ENCODE measurements at regions not wholly inside any gene's neighbourhood (a gene's known extent, or its start where the extent isn't known, plus 50 kb on each side); places are given as distances from the start of the nearest gene placed in this dataset.
A peak's percentile ranks its signal among the peaks of the same experiment; 100 is the strongest.

GRCh38 chr10:83166344-83166743 is 973.0 kb upstream of the GHITM start:
- DNase-seq, result peak; percentile 48

DNA sequence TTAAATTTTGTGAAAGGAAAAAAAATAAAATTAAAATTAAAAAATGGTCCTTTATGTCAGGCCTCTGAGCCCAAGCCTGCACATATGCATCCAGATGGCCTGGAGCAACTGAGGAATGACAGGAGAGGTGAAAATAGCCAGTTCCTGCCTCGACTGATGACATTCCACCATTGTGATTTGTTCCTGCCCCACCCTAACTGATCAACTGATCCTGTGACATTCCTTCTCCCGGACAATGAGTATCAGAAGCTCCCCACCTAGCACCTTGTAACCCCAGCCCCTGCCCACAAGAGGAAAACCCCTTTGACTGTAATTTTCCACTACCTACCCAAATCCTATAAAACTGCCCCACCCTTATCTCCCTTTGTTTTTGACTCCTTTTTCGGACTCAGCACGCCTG is 972.2 kb upstream of the GHITM start:
- DNase-seq, result no peak

DNA sequence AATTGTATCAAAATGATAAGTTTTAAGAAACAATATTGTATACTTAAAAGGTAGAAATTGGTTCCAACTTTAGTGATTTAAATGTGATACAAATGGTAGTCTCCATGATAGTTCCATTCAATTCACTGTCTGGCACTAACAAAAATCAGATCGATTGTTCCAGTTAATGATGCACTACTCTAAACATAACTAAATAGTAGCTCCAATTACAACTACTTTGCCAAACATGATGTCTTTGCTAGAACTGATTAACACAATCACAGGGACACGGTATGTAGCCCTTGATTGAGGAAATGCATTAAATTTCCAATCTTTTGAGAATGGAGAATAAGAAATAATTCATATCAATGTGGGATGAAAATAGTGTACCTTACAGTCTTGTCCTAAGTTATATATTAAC is 962.4 kb upstream of the GHITM start:
- DNase-seq, result no peak

- DNase-seq, result no peak
Measured at GRCh38 chr10:83178526-83178925, 960.8 kb upstream of the GHITM start.

DNA sequence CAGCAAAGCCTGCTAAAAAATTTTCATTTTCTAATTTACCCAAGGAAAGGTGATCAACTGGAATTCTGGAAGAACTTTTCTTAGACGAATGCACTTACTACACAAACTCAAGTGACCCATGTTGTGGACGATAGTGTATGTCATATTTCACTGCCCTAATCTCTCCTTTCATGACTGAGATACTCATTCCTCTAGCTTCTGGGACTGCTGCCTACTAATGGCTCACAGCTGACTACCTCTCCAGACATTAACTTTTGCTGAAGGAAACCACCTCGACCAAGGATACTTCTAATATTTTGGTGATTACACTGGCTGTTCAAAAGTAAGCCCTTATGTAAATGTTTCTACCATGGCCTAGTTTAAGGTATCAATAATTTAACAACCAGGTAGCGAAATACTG is 959.9 kb upstream of the GHITM start:
- DNase-seq, result no peak

GRCh38 chr10:83182076-83182475 is 957.2 kb upstream of the GHITM start:
- no peak for DNase-seq

DNA sequence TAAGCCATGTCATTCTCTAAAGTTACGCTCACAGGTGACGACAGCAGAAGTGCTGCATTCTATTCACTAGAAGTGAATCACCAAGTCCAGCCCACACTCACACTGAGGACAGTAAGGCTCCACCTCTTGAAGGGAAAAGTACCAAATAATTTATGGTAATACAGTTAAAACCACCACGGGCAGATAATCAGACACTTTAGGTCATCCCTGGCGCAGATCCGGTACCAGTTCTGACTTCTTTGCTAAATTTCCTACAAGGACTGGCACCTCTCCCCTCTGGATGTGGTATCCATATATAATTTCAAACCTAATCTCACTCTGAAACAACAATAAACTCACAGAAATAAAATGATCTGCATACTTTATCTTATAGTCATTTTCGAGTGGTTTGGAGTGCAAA is 954.7 kb upstream of the GHITM start:
- DNase-seq, result no peak

GRCh38 chr10:83190614-83191013 is 948.7 kb upstream of the GHITM start:
- no peak for DNase-seq

DNA sequence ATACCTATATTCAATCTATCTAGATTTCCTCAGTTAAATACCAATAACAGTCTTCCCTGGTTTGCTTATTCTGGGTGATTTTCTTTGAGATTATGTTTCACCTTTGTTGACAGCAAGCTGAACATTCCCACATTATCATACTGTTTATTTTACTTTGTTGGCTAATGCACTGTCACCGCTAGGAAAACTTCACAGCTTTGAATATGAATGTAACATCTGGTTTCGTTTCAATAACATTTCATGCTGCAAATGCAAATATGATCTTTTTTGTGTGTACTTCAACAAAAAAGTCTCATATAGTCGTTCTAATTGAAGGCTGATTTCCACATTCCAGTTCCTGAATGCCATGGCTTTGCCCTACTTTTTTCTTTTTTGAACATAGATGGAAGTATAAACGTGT is 946.3 kb upstream of the GHITM start:
- DNase-seq, result no peak

DNA sequence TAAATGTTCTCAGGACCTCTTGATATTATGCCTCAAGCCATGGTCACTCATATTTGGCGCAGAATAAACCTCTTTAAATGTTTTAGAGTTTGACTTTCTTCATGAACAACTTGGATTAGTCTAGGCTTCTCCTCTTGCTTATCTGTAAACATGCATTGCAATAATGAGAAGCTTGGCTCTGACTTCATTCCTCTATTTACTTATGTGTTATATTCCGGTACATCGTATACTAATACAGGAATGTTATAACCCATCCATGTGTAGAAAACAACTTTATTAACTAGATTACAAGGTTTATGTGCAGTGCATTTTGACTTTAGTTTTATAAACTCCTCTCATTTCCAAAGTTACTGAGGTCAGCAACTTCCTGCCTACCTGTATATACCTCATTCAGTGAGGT is 944.3 kb upstream of the GHITM start:
- no peak for DNase-seq

- no peak for DNase-seq
Measured at GRCh38 chr10:83199374-83199773, 939.9 kb upstream of the GHITM start.

DNA sequence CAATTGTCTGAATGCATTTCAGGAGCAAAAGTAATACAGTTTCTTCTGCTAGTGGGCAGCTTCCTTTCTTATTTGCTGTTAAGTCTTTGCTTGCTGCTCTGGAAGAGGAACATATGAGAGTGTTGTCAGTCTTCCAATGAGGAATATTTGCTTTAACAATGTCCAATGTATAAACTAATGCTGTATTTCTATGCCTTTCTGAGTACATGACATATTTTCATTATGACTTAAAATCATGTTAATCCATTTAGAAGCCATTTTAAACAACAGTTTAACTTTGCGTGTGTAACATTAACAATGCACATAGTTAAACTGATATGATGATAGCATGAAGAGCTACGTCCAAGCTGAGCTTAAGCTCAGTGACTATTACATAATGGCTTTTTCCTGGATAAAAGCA is 933.4 kb upstream of the GHITM start:
- DNase-seq, result no peak

GRCh38 chr10:83212632-83213334 is 926.5 kb upstream of the GHITM start:
- DNase-seq, result no peak

DNA sequence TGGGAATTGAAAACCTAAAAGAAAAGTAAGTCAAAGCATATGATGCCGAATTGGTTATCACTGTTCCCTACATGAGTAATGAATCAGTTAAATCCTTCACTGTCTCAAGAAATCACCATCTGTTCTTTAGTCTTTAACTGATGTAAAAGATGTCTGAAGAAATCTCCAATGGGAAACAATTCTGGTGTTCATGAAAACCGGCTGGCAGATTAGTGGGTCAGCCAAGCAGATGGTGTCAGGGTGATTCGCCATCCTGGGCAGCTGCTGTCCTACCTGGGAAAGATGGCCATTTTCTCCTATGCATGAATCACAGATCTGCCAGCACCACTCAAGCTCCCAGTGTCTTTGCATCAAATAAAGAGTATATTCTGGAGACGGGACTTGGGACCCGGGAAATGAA is 925.2 kb upstream of the GHITM start:
- no peak for DNase-seq

DNA sequence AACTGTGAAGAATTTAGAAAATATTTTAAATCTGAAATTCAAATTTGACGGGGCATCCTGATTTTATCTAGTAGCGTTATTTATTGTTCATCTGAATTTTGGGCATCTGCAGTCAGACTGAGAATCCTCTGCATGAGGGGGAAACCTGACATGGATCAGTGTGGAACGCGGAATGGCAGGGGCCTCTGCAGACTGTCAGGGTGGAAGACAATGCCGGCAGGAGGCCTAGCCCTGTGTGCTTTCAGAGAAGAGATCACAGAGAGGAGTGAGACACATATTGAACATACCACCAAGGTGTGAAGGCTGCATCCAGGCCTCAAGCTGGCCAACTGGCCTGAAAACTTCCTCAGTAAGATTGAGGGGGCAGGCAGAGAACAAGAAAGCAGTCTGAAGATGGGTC is 921.1 kb upstream of the GHITM start:
- no peak for DNase-seq

- DNase-seq, result no peak
Measured at GRCh38 chr10:83222300-83222699, 917.0 kb upstream of the GHITM start.

DNA sequence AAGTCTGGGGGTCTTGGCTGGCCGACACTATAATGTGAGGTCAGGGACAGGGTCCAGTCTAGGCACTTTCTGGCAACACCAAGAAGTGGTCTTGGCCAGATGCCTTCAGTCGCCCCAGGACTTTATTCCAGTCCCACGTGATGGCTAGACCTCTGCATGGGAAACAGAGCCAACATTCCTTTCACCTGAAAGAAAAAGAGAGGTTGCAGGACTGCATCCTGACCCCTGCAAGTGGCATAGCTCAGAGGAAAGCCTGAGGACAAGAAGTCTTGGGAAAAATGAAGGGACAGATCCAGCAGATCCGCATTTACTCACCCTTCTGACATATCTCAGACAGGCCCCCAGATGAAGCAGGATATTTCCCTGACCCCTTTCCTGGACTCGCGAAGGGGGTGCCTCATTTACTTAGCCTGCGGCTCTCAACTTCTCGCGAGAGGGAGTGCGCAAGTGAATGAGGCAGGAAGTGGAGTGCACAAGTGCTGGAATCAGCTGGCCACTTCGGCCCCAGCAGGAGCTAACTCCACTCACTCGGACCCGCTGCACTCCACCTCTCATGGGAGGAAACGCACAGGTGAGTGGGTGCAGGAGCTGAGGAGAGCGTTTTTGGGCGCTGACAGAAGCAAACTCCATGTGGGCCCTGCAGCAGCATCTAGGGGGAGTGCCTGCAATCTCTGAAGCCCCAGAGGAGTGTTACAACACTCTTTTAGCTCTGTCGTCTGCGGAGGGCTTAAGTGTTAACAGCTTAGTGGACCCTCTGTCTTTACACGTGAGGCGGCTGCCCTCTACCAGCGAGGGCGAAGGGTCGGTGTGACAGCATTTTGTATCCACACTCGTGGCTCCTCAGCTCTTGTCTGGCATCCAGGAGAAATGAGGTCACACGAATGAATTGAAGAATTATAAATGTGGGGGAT is 916.2 kb upstream of the GHITM start:
- DNase-seq, result no peak

DNA sequence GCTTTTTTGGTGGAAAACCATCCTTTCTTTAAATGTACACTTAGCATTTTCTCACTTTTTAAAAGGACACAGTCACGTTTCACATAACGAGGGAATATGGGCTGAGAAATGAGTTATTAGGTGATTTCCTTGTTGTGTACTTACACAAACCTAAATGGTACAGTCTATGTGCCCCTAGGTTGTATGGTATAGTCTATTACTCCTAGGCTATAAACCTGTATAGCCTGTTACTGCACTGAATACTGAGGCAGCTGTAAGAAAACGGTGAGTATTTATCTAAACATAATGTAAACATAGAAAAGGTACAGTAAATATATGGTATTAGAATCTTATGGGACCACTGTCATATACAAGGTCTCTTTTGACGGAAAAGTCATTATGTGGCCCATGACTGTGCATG is 913.5 kb upstream of the GHITM start:
- DNase-seq, result no peak

DNA sequence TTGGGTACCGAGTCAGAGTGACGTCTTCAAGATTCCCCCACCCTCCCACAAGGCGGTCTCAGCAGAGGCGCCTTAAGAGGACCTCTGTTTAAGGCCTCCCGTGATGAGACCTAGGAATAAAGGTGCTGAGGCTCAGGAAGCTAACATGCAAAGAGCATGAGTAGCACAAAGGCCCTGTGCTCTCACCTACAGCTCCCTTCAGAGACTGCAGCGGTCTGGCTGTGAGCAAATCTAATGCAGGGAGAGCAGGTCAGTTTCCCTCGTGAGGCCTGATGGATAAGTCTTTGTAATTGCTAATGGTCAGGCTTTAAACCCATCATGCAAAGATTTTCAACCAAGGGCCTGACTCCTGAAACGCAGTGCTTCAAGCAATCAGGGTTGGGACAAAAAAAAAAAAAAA is 909.3 kb upstream of the GHITM start:
- DNase-seq, result no peak

DNA sequence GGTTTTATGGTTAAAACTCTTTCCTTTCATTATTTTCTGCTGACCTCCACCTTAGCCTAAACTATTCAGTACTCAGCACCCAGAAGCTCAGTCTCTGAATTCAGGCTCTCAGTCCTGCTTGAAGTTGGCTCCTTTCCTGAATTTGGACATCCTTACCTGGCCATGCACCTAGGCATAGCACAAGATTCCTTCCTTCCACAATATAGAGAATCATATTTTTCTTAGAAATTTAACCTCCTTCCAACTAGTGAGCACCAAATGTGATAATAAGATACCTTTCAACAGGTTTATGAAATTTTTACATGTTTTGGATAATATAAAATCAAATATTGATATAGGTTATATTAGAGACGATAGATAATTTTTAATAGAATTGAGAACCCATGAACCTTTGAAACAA is 905.6 kb upstream of the GHITM start:
- no peak for DNase-seq

DNA sequence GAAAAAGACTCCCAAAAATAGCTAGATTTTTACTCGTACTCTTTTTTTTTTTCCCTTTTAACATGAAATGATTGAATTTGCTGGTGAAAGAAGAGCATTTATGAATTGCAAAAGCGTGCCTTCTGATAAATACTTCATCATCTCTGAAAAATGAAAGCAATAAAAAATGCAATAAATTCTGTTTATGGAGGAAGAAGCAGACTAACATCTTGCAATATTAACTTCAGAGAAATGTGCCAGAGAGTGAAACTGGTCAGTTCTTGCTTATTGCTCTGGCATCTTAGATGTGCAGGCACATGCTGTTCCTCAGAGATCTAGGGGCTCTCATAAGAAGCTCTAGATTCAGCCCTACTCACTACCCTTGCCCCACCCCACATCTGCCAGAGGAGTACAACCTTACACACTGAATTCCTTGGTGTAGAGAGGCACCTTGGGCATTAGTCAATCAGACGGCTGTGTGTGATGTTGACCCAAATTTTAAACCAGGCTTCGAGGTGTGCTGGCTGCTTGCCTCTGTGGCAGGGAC is 891.1 kb upstream of the GHITM start:
- DNase-seq, result no peak

DNA sequence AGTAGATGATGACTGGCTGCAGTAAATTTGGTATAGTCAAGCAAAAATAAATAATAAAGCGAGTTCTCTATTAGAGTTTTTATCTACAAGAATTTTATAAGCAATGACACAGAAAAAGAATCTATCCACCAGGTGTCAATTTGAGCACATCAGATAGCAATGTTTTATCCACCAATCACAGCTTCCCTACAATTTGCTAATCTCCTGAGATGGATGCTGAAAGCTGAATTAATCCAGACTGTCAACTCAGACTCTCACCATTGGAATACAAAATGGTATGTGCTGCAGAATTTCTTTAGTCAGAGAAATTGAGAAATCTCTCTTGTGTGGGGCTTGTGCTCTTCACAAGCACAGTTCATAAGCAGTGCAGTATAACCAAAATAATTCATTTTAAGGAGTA is 888.9 kb upstream of the GHITM start:
- DNase-seq, result no peak

- no peak for DNase-seq
Measured at GRCh38 chr10:83252169-83252568, 887.1 kb upstream of the GHITM start.

DNA sequence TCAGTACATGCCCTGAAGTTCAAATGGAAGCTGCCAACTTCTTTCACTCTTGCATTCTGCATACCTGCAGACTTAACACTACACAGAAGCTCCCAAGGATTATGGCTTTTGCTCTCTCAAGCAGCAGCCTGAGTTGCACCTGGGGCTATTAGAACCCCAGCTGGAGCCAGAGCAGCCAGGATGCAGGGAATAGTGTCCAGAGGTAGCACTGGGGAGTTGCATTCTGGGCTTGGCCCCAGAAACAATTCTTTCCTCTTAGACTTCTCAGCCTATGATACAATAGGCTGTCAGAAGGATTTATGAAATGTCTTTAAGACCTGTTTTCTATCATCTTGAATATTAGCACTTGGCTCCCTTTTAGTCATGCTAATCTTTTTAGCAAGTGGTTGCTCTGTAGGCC is 886.7 kb upstream of the GHITM start:
- no peak for DNase-seq
